SKM-1 treated with dmso at 0.1 percent for 144 hours (cell line): ENCODE measurements at regions not wholly inside any gene's neighbourhood (a gene's known extent, or its start where the extent isn't known, plus 50 kb on each side); places are given as distances from the start of the nearest gene placed in this dataset.
"Not testable (repeated sequence)": the region's sequence is repeated elsewhere in the genome, so short reads cannot be mapped to it uniquely, and the experiment has no call there.

Source experiments
- DNase-seq: peaks from one replicate; lab custom pipeline; 2025; ENCODE audit not compliant: unreplicated experiment; lab: John Stamatoyannopoulos, UW

GRCh38 chr10:4639960-4640359 lies 186.0 kb upstream of the AKR1E2 start:
- no peak for DNase-seq

GRCh38 chr10:4638099-4638498 lies 187.9 kb upstream of the AKR1E2 start:
- no peak for DNase-seq

DNA sequence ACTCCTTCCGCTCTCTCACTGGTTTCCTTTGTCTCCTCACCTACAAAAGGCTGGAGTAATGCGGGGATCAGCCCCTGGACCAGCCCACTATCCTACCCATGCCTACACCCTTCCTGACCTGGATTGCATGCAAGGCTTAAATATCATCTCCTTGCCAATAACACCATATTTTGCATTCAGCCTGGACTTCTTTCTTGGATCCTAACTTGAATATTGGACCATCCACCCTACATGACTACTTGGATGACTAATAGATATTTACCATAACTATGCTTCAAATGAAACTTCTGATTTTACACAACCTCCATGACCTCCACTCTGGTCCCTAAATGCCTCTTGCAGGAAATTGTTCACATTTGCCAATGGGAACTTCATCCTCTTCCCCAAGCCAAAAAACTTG lies 188.3 kb upstream of the AKR1E2 start:
- DNase-seq, result no peak

- DNase-seq, result no peak
Observed at GRCh38 chr10:4635883-4636282, 190.1 kb upstream of the AKR1E2 start.

- DNase-seq, result no peak
Observed at GRCh38 chr10:4635388-4635787, 190.6 kb upstream of the AKR1E2 start.

GRCh38 chr10:4633776-4634175 lies 192.2 kb upstream of the AKR1E2 start:
- no peak for DNase-seq

GRCh38 chr10:4633186-4633585 lies 192.8 kb upstream of the AKR1E2 start:
- no peak for DNase-seq

GRCh38 chr10:4632757-4633156 lies 193.2 kb upstream of the AKR1E2 start:
- no peak for DNase-seq

DNA sequence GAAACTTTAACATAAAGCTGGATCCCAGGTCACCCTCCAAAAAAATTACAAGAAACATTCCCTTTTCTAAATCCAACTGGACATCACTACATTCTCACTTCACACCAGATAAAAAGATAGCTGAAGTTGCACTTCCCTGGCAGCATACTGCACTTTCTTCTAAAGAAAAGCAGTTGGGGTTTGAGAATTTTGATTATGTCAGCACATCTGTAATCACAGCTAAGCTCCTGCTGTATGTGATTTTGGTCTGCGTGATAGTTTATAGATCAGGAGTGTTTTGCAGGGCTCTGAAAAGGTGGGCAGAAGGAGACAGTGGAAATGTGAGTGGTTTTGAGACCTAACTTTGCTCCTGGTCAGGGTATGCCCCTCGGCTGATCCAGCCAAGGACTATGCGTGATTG lies 199.1 kb upstream of the AKR1E2 start:
- no peak for DNase-seq

GRCh38 chr10:4623757-4624420 lies 202.1 kb upstream of the AKR1E2 start:
- DNase-seq, result no peak

DNA sequence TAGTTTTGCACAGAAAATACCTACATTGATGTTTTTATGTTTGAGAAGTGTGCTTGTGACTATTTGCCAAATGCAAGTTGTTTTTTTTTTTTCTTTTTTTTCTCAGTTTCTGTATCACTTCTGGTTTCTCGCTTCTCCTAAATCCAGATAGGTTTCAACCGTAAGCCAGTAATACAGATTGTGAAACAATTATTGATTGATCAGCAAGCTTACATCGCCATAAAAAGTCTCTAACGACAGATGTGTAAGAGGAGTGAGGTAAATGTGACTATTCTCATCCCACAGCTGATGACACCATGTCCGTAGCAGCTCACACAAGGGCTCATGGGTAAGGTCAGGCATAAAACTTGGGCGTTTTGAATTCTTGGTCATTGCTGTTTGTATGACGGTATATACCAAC lies 202.8 kb upstream of the AKR1E2 start:
- no peak for DNase-seq

GRCh38 chr10:4622384-4622783 lies 203.6 kb upstream of the AKR1E2 start:
- no peak for DNase-seq

- no peak for DNase-seq
Observed at GRCh38 chr10:4617589-4617988, 208.4 kb upstream of the AKR1E2 start.

DNA sequence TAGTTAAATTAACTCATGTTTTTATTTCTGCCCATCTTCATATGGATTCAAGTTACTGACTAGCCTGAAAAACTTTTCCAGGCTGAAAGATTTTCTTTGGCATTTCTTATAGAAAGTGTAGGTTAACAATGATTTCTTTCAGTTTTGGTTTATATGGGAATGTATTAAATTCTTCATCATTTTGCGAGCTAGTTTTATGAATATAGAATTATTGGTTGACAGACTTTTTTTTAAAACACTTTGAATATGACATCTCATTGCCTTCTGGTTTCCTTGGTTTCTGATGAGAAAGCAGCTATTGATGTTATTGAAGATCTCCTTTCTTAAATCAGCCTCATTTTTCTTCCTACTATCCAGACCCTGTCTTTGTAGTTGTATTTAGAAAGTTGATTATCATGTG lies 211.0 kb upstream of the AKR1E2 start:
- no peak for DNase-seq

- no peak for DNase-seq
Observed at GRCh38 chr10:4609251-4609650, 216.8 kb upstream of the AKR1E2 start.

- no peak for DNase-seq
Observed at GRCh38 chr10:4607681-4608080, 218.3 kb upstream of the AKR1E2 start.

- no peak for DNase-seq
Observed at GRCh38 chr10:4606856-4607636, 219.0 kb upstream of the AKR1E2 start.

DNA sequence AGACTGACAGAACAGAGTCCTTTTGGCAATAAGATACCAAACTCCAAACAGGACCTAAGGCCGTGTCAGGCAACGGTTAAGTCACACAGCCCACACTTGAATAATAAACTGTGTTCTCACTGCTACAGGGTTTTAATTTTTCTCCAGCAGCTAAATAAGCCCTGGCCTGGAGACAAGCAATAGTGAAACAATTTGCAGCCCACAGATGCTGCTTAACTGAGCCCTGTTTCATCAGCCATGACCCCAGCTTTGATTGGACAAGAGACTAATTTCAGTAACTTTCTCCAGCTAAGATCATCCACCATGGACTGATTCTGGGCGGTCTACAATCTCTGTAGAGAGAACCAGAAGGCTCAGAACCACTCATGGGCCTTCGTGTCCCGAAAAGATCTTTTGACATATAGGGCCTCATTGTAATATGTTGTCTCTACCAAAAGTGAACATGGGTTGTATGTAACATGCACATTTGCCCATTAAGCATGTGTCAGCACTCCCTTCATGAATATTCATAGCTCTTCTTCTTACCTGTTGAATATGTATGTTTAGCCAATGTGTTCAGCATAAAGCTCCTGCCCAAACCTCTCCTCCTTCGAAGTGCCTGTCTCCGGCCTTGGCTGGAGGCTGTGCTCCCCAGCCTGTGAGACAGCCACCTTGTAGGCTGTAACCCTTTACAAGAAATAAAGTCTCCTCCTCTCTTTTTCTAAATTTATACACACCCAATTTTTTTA lies 223.1 kb upstream of the AKR1E2 start:
- no peak for DNase-seq

- DNase-seq, result no peak
Observed at GRCh38 chr10:4599471-4599870, 226.5 kb upstream of the AKR1E2 start.

- DNase-seq, result not testable (repeated sequence)
Observed at GRCh38 chr10:4597898-4598297, 228.1 kb upstream of the AKR1E2 start.

GRCh38 chr10:4596951-4597350 lies 229.1 kb upstream of the AKR1E2 start:
- no peak for DNase-seq

- no peak for DNase-seq
Observed at GRCh38 chr10:4595719-4596319, 230.2 kb upstream of the AKR1E2 start.
